ENCODE measurements at regions not wholly inside any gene's neighbourhood (a gene's known extent, or its start where the extent isn't known, plus 50 kb on each side); places are given as distances from the start of the nearest gene placed in this dataset.
"Not testable (repeated sequence)": the region's sequence is repeated elsewhere in the genome, so short reads cannot be mapped to it uniquely, and the experiment has no call there.

DNA sequence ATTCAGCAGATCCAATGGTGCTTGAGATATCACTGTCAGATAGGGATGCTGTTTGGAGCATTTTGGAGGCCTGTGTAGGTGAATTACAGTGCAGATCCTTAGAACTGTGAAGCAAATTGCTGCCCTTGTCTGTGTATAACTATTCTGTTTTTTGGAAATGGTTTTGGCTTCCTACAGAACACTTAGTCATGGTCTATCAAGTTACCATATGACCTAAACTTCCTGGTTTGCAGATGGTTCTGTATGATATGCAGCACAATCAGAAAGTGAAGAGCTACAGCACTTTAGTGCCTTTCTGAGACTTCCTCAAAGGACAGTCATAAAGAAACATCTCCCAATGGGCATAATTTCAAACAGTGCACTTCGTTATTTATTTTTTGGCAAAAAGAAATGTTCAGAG is 688.6 kb downstream of the SH3BGRL start:
- no peaks in the 10 kb centered on the region for H3K4me1 ChIP-seq (ENCODE audit: low read depth)
- no peaks in the 10 kb centered on the region for H3K27me3 ChIP-seq
- H3K27ac ChIP-seq: no peak overlapping the region
- no peak overlapping the region for H3K4me3 ChIP-seq
- TF ChIP-seq, protein P1, sequence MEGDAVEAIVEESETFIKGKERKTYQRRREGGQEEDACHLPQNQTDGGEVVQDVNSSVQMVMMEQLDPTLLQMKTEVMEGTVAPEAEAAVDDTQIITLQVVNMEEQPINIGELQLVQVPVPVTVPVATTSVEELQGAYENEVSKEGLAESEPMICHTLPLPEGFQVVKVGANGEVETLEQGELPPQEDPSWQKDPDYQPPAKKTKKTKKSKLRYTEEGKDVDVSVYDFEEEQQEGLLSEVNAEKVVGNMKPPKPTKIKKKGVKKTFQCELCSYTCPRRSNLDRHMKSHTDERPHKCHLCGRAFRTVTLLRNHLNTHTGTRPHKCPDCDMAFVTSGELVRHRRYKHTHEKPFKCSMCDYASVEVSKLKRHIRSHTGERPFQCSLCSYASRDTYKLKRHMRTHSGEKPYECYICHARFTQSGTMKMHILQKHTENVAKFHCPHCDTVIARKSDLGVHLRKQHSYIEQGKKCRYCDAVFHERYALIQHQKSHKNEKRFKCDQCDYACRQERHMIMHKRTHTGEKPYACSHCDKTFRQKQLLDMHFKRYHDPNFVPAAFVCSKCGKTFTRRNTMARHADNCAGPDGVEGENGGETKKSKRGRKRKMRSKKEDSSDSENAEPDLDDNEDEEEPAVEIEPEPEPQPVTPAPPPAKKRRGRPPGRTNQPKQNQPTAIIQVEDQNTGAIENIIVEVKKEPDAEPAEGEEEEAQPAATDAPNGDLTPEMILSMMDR (IDR thresholded peaks at IDR 0.05; ENCODE audit: low read depth, low read length): no peak
- no peaks in the 10 kb centered on the region for H3K36me3 ChIP-seq
- no peak for DNase-seq (ENCODE audit: low read depth in 1 of 2, low spot score in 1 of 2)
- H3K9me3 ChIP-seq (ENCODE audit: low read depth): no peaks in the 10 kb centered on the region

- Histone ChIP-seq H3K27ac (no peak overlapping the region), H3K4me1 (ENCODE audit: low read depth) (no peaks in the 10 kb centered on the region), H3K4me3 (no peak overlapping the region), H3K27me3 (no peaks in the 10 kb centered on the region), H3K9me3 (ENCODE audit: low read depth) (no peaks in the 10 kb centered on the region), H3K36me3 (no peaks in the 10 kb centered on the region)
- TF ChIP-seq, protein P1 (IDR thresholded peaks at IDR 0.05; ENCODE audit: low read depth, low read length): no peak
- no peak for DNase-seq (ENCODE audit: low read depth in 1 of 2, low spot score in 1 of 2)
Measured at GRCh38 chrX:81900522-81900921, 698.6 kb downstream of the SH3BGRL start.

DNA sequence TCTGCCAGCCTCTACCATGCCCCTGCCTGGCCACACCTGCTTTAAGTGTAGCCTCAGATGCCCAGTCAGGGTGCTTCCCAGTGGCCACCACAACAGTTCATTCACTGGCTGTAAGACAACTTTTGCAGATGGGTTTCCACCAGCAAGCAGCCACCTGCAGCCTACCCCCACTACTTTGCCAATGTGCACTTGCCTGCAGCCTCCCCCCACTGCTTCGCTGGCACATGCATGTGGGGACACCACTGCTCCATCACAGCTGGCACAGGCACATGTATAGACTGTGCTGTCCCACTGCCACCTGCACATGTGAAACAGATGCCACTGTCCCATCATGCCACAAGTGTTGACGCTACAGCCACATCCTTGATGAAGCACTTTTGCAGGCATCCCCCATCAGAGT is 723.9 kb downstream of the SH3BGRL start:
- H3K4me1 ChIP-seq (ENCODE audit: low read depth): no peaks in the 10 kb centered on the region
- H3K9me3 ChIP-seq (ENCODE audit: low read depth): no peaks in the 10 kb centered on the region
- no peak for DNase-seq (ENCODE audit: low read depth in 1 of 2, low spot score in 1 of 2)

DNA sequence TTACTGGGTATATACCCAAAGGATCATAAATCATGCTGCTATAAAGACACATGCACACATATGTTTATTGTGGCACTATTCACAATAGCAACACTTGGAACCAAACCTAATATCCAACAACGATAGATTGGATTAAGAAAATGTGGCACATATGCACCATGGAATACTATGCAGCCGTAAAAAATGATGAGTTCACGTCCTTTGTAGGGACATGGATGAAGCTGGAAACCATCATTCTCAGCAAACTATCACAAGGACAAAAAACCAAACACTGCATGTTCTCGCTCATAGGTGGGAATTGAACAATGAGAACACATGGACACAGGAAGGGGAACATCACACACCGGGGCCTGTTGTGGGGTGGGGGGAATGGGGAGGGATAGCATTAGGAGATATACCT is 744.0 kb downstream of the SH3BGRL start:
- DNase-seq (ENCODE audit: low read depth in 1 of 2, low spot score in 1 of 2): not testable (repeated sequence)

More for the DNA sequence above, 723.9 kb downstream of the SH3BGRL start:
- Histone ChIP-seq H3K36me3 (no peaks in the 10 kb centered on the region), H3K27me3 (no peaks in the 10 kb centered on the region), H3K27ac (no peak overlapping the region), H3K4me3 (no peak overlapping the region)
- TF ChIP-seq, protein P1 (IDR thresholded peaks at IDR 0.05; ENCODE audit: low read depth, low read length): no peak

DNA sequence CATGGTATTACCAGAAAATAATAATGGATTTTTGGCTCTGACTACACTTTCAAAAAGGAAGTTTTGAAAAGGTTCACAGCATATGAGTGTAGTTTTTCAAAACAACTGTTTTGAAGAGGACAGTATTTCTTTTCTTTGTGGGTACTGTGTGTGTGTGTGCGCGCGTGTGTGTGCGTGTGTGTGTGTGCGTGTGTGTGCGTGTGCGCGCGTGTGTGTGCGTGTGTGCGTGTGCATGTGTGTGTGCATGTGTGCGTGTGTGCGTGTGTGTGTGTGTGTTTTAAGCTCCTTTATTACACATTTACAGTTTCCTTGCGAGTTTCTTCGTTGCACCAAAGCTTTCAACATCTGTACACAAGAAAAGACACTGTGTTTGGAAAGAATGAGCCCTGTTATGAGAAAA is 755.4 kb downstream of the SH3BGRL start:
- no peak overlapping the region for H3K27ac ChIP-seq
- no peaks in the 10 kb centered on the region for H3K27me3 ChIP-seq
- peak in 1 of 2 donors; percentile 2 for DNase-seq (ENCODE audit: low read depth in 1 of 2, low spot score in 1 of 2)
- no peaks in the 10 kb centered on the region for H3K36me3 ChIP-seq
- no peaks in the 10 kb centered on the region for H3K4me1 ChIP-seq (ENCODE audit: low read depth)
- H3K9me3 ChIP-seq (ENCODE audit: low read depth): no peaks in the 10 kb centered on the region
- TF ChIP-seq, protein P1 (IDR thresholded peaks at IDR 0.05; ENCODE audit: low read depth, low read length): no peak
- no peak overlapping the region for H3K4me3 ChIP-seq

More for the DNA sequence above, 744.0 kb downstream of the SH3BGRL start:
- H3K27me3 ChIP-seq; H3K4me3 ChIP-seq; H3K9me3 ChIP-seq (ENCODE audit: low read depth); H3K27ac ChIP-seq; H3K4me1 ChIP-seq (ENCODE audit: low read depth); H3K36me3 ChIP-seq: not testable (repeated sequence)

- Histone ChIP-seq H3K36me3 (no peaks in the 10 kb centered on the region), H3K9me3 (ENCODE audit: low read depth) (no peaks in the 10 kb centered on the region), H3K27ac (no peak overlapping the region), H3K4me1 (ENCODE audit: low read depth) (no peaks in the 10 kb centered on the region), H3K4me3 (no peak overlapping the region), H3K27me3 (no peaks in the 10 kb centered on the region)
- TF ChIP-seq, protein P1 (IDR thresholded peaks at IDR 0.05; ENCODE audit: low read depth, low read length): no peak
- peak in 1 of 2 donors; percentile 37 for DNase-seq (ENCODE audit: low read depth in 1 of 2, low spot score in 1 of 2)
Measured at GRCh38 chrX:81957900-81958545, 756.1 kb downstream of the SH3BGRL start.

All from cardiac muscle cell (in vitro differentiated cells and primary cell).